IMR-90 (cell line): ENCODE measurements at regions not wholly inside any gene's neighbourhood (a gene's known extent, or its start where the extent isn't known, plus 50 kb on each side); places are given as distances from the start of the nearest gene placed in this dataset.

Experiments used
- ATAC-seq: fragments of 200-7000 bp; cut with Tn5 transposase; 2 replicates; pipeline ENCODE4 v1.9.1; 2020; ENCODE audit warnings: low read depth, mild to moderate bottlenecking, moderate library complexity
- BruUV-seq: library from RNA; stranded (reverse); fragments of 400-500 nt; replicated peaks from 2 replicates; lab custom pipeline; 2021; lab: Mats Ljungman, UMichigan
- CTCF ChIA-PET: fragments of 300-600 bp; formaldehyde crosslinking; extraction: SDS; loops from one replicate; lab custom pipeline; 2021; ENCODE audit warnings: antibody characterized with exemption; lab: Yijun Ruan, JAX
- POLR2A ChIA-PET: fragments of 300-600 bp; sonication (Branson Sonifier 250); formaldehyde crosslinking; loops from one replicate; lab custom pipeline; 2022; ENCODE audit warnings: antibody characterized with exemption; ENCODE audit not compliant: unreplicated experiment; lab: Charles Lee
- DNase-seq: peaks from one replicate; pipeline ENCODE4 v3.0.0; 2013
- H2AFZ ChIP-seq: replicated peaks from 2 replicates; pipeline ENCODE3; 2013; ENCODE audit warnings: low read length, mild to moderate bottlenecking; ENCODE audit not compliant: poor library complexity
- H2AK5ac ChIP-seq: 2 replicates; pipeline ENCODE4 v1.6.1; 2013; ENCODE audit warnings: low read depth, low read length, inconsistent platforms
- H2AK9ac ChIP-seq: replicated peaks from 2 replicates; pipeline ENCODE3; 2013; ENCODE audit warnings: mild to moderate bottlenecking, low read depth, low read length, moderate library complexity; ENCODE audit not compliant: poor library complexity
- H2BK120ac ChIP-seq: 2 replicates; pipeline ENCODE4 v1.6.1; 2013; ENCODE audit warnings: low read depth, low read length, inconsistent platforms
- H2BK15ac ChIP-seq: 3 replicates; pipeline ENCODE4 v1.6.1; 2013; ENCODE audit warnings: low read depth, low read length, inconsistent platforms
- H2BK20ac ChIP-seq: 2 replicates; pipeline ENCODE4 v1.6.1; 2013; ENCODE audit warnings: low read depth, mild to moderate bottlenecking, inconsistent platforms, low read length, moderate library complexity
- H2BK5ac ChIP-seq: 2 replicates; pipeline ENCODE4 v1.6.1; 2013; ENCODE audit warnings: mild to moderate bottlenecking, low read depth, low read length, inconsistent platforms; ENCODE audit not compliant: poor library complexity, severe bottlenecking
- H3K14ac ChIP-seq: replicated peaks from 2 replicates; pipeline ENCODE4 v1.6.1; 2013; ENCODE audit warnings: low read depth, low read length, inconsistent platforms
- H3K18ac ChIP-seq: 2 replicates; pipeline ENCODE4 v1.6.1; 2013; ENCODE audit warnings: low read depth, low read length, control low read depth
- H3K23ac ChIP-seq: 2 replicates; pipeline ENCODE4 v1.6.1; 2013; ENCODE audit warnings: low read depth, low read length, inconsistent platforms
- H3K27ac ChIP-seq: 2 replicates; pipeline ENCODE4 v1.5.1; 2013; ENCODE audit warnings: mild to moderate bottlenecking, control low read depth, low read length; ENCODE audit not compliant: insufficient read depth
- H3K27me3 ChIP-seq: 2 replicates; pipeline ENCODE4 v1.6.1; 2013; ENCODE audit warnings: low read length; ENCODE audit not compliant: control insufficient read depth, insufficient read depth
- H3K36me3 ChIP-seq: 2 replicates; pipeline ENCODE4 v1.6.1; 2013; ENCODE audit warnings: low read length, mixed read lengths; ENCODE audit not compliant: control insufficient read depth, insufficient read depth
- H3K4ac ChIP-seq: 2 replicates; pipeline ENCODE4 v1.6.1; 2013; ENCODE audit warnings: low read depth, low read length, inconsistent platforms
- H3K4me1 ChIP-seq: 2 replicates; pipeline ENCODE4 v1.6.1; 2013; ENCODE audit warnings: low read length, mixed read lengths; ENCODE audit not compliant: control insufficient read depth, insufficient read depth
- H3K4me2 ChIP-seq: 2 replicates; pipeline ENCODE4 v1.6.1; 2013; ENCODE audit warnings: low read depth, mild to moderate bottlenecking, control low read depth, low read length, moderate library complexity
- H3K4me3 ChIP-seq: 2 replicates; pipeline ENCODE4 v1.5.1; 2013; ENCODE audit warnings: low read depth, mild to moderate bottlenecking, control low read depth, low read length, moderate library complexity; ENCODE audit not compliant: insufficient read depth
- H3K56ac ChIP-seq: 2 replicates; pipeline ENCODE4 v1.6.1; 2013; ENCODE audit warnings: low read length, inconsistent platforms; ENCODE audit not compliant: insufficient read depth; ENCODE audit errors: extremely low read depth
- H3K79me1 ChIP-seq, 2 experiments: 2 replicates each; pipeline ENCODE4 v1.6.1; 2013; ENCODE audit warnings: low read length in 2 of 2, inconsistent platforms in 1 of 2, low read depth in 1 of 2
- H3K9ac ChIP-seq: 2 replicates; pipeline ENCODE4 v1.6.1; 2013; ENCODE audit warnings: low read depth, low read length, control low read depth
- H3K9me1 ChIP-seq: 2 replicates; pipeline ENCODE4 v1.6.1; 2013; ENCODE audit warnings: low read length, inconsistent platforms; ENCODE audit not compliant: insufficient read depth
- H3K9me3 ChIP-seq: 2 replicates; pipeline ENCODE4 v1.6.1; 2013; ENCODE audit warnings: low read length; ENCODE audit not compliant: control insufficient read depth, insufficient read depth
- H4K20me1 ChIP-seq: 2 replicates; pipeline ENCODE4 v1.6.1; 2013; ENCODE audit warnings: low read length, inconsistent platforms; ENCODE audit not compliant: insufficient read depth
- H4K5ac ChIP-seq: 2 replicates; pipeline ENCODE4 v1.6.1; 2013; ENCODE audit warnings: mild to moderate bottlenecking, low read depth, low read length, control low read depth
- H4K8ac ChIP-seq, 2 experiments: 2 replicates each; pipeline ENCODE4 v1.6.1; 2013; ENCODE audit warnings: low read depth in 2 of 2, low read length in 2 of 2, control low read depth in 1 of 2, inconsistent platforms in 1 of 2
- H4K91ac ChIP-seq: 2 replicates; pipeline ENCODE4 v1.6.1; 2013; ENCODE audit warnings: low read depth, low read length, inconsistent platforms; ENCODE audit not compliant: insufficient read depth
- CHD1 ChIP-seq: IDR thresholded peaks from 2 replicates; pipeline ENCODE4 v1.6.1; 2012; ENCODE audit warnings: low read depth, low read length, improper control_type of control experiment
- MAFK ChIP-seq: IDR thresholded peaks from 2 replicates; pipeline ENCODE4 v1.6.1; 2012; ENCODE audit warnings: low read depth, low read length, improper control_type of control experiment
- MAZ ChIP-seq: IDR thresholded peaks from 2 replicates; pipeline ENCODE4 v1.6.1; 2012; ENCODE audit warnings: low read depth, mild to moderate bottlenecking, low read length, improper control_type of control experiment, moderate library complexity, borderline replicate concordance
- RAD21 ChIP-seq: IDR thresholded peaks from 2 replicates; pipeline ENCODE4 v1.6.1; 2012; ENCODE audit warnings: low read length, improper control_type of control experiment
- RCOR1 ChIP-seq: IDR thresholded peaks from 2 replicates; pipeline ENCODE4 v1.6.1; 2012; ENCODE audit warnings: mild to moderate bottlenecking, low read length, improper control_type of control experiment; ENCODE audit not compliant: insufficient replicate concordance
- RFX5 ChIP-seq: IDR thresholded peaks from 2 replicates; pipeline ENCODE4 v1.8.0; 2012; ENCODE audit warnings: low read depth, mild to moderate bottlenecking, low read length, moderate library complexity
- SMC3 ChIP-seq: fragments of 150-350 bp; IDR thresholded peaks from 2 replicates; pipeline ENCODE4 v1.6.1; 2016; ENCODE audit warnings: low read depth, mild to moderate bottlenecking, antibody characterized with exemption, low read length, moderate library complexity
- WGBS, 2 experiments: methylation state at CpG; one replicate each; pipeline versions ENCODE4 v1.1.5 to v1.1.7; 2013; ENCODE audit warnings: missing lambda C conversion rate in 2 of 2; ENCODE audit not compliant: insufficient read length in 1 of 2; ENCODE audit errors: extremely low coverage in 2 of 2; 5-methylcytosine and 5-hydroxymethylcytosine counted together
- dilution Hi-C: fragments of 300-500 bp; cut with HindIII; formaldehyde crosslinking; loops from one replicate; pipeline ENCODE4 v1.14.3; 2018; ENCODE audit warnings: low sequenced_read_pairs; ENCODE audit not compliant: unreplicated experiment
- in situ Hi-C: fragments of 300-500 bp; cut with MboI; formaldehyde crosslinking; loops from 3 replicates; pipeline ENCODE4 v1.14.3; 2019; ENCODE audit warnings: low sequenced_read_pairs, inconsistent platforms, mixed read lengths
- intact Hi-C: fragments of 100-400 bp; cut with micrococcal nuclease; formaldehyde crosslinking; loops from 2 replicates; pipeline ENCODE4 v1.10.0; 2022
- TF ChIP-seq, protein P1 (sequence below): conservative IDR thresholded peaks from 2 replicates; pipeline ENCODE4 v1.5.1; 2012; ENCODE audit warnings: mild to moderate bottlenecking, low read depth, low read length, improper control_type of control experiment
- TF ChIP-seq, protein P2 (sequence below): fragments of 150-350 bp; IDR thresholded peaks from 2 replicates; pipeline ENCODE4 v1.6.1; 2016; ENCODE audit warnings: low read depth, mild to moderate bottlenecking, low read length, moderate library complexity, borderline replicate concordance
- TF ChIP-seq, protein P3 (sequence below): fragments of 150-350 bp; IDR thresholded peaks from 2 replicates; pipeline ENCODE4 v1.6.1; 2017; ENCODE audit warnings: mild to moderate bottlenecking, antibody characterized with exemption, low read length, low read depth

DNA sequence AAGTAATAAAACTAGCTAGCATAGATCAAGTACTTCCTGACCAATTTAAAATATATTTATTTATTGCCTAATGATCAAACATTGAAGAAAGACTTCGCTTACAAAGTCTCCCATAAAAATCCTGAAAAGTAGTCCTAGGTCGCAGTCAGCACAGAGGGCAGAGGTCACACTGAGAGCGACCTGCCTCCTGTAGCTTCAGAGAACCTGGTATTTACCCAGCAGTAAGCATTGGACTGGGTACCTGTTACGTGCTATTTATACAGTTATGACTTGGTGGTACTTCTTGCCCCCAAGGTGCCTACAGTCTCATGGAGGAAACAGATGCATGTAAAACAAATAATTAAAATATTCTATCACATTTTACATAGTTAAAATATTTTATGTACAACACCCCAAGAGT, 274.1 kb upstream of the G2E3 start:
- no peak overlapping the region for H3K56ac ChIP-seq
- H2AK5ac ChIP-seq, result no peak overlapping the region
- no peak overlapping the region for H4K8ac ChIP-seq
- no peak overlapping the region for H4K91ac ChIP-seq
- no peak for DNase-seq
- H3K9ac ChIP-seq, result no peak overlapping the region
- H3K27me3 ChIP-seq, result no peaks in the 10 kb centered on the region; the same call in 1 of the 2 replicates
- no peak for ATAC-seq
- in situ Hi-C loops (no loop called here), dilution Hi-C loops (no loop called here), intact Hi-C loops (no loop called here)
- ChIA-PET POLR2A (no interaction called here), CTCF (interaction anchor here (1.1 to 7.3 kb wide), 4 partner anchors 12 to 744 kb away, joined by 3 to 44 read pairs (median 7); no protein-coding TSS in a partner anchor)
- H2BK5ac ChIP-seq, result no peak overlapping the region
- no peaks in the 10 kb centered on the region for H4K20me1 ChIP-seq
- no peak overlapping the region for H4K5ac ChIP-seq
- no peak overlapping the region for H3K4ac ChIP-seq
- H3K9me1 ChIP-seq, result no peaks in the 10 kb centered on the region
- no peaks in the 10 kb centered on the region for H3K36me3 ChIP-seq
- WGBS, 2 experiments, result no CpG with 5 or more reads among the region's 4 CpGs
- H3K4me2 ChIP-seq, result no peak overlapping the region
- no peak overlapping the region for H3K18ac ChIP-seq
- no peaks in the 10 kb centered on the region for H3K9me3 ChIP-seq
- no peaks in the 10 kb centered on the region for H3K79me1 ChIP-seq
- BruUV-seq, result no TSS peak
- H2BK120ac ChIP-seq, result no peak overlapping the region
- H2AFZ ChIP-seq, result no peak overlapping the region
- H3K27ac ChIP-seq, result no peak overlapping the region
- H3K23ac ChIP-seq, result no peak overlapping the region
- TF ChIP-seq RCOR1 (no peak), CHD1 (no peak), MAZ (no peak), RAD21 (no peak), RFX5 (no peak), SMC3 (no peak), MAFK (no peak)
- TF ChIP-seq, protein P1, sequence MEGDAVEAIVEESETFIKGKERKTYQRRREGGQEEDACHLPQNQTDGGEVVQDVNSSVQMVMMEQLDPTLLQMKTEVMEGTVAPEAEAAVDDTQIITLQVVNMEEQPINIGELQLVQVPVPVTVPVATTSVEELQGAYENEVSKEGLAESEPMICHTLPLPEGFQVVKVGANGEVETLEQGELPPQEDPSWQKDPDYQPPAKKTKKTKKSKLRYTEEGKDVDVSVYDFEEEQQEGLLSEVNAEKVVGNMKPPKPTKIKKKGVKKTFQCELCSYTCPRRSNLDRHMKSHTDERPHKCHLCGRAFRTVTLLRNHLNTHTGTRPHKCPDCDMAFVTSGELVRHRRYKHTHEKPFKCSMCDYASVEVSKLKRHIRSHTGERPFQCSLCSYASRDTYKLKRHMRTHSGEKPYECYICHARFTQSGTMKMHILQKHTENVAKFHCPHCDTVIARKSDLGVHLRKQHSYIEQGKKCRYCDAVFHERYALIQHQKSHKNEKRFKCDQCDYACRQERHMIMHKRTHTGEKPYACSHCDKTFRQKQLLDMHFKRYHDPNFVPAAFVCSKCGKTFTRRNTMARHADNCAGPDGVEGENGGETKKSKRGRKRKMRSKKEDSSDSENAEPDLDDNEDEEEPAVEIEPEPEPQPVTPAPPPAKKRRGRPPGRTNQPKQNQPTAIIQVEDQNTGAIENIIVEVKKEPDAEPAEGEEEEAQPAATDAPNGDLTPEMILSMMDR, result no peak
- TF ChIP-seq, protein P2, sequence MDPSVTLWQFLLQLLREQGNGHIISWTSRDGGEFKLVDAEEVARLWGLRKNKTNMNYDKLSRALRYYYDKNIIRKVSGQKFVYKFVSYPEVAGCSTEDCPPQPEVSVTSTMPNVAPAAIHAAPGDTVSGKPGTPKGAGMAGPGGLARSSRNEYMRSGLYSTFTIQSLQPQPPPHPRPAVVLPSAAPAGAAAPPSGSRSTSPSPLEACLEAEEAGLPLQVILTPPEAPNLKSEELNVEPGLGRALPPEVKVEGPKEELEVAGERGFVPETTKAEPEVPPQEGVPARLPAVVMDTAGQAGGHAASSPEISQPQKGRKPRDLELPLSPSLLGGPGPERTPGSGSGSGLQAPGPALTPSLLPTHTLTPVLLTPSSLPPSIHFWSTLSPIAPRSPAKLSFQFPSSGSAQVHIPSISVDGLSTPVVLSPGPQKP, result no peak
- TF ChIP-seq, protein P3, sequence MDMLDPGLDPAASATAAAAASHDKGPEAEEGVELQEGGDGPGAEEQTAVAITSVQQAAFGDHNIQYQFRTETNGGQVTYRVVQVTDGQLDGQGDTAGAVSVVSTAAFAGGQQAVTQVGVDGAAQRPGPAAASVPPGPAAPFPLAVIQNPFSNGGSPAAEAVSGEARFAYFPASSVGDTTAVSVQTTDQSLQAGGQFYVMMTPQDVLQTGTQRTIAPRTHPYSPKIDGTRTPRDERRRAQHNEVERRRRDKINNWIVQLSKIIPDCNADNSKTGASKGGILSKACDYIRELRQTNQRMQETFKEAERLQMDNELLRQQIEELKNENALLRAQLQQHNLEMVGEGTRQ, result no peak
- H3K4me1 ChIP-seq, result no peaks in the 10 kb centered on the region; the same call in 1 of the 2 replicates
- H2BK20ac ChIP-seq, result no peak overlapping the region
- no peak overlapping the region for H2AK9ac ChIP-seq
- H3K4me3 ChIP-seq, result no peak overlapping the region
- H2BK15ac ChIP-seq, result no peak overlapping the region
- no peak overlapping the region for H3K14ac ChIP-seq
